Gastroesophageal sphincter (tissue), 3 donors: ENCODE measurements at regions not wholly inside any gene's neighbourhood (a gene's known extent, or its start where the extent isn't known, plus 50 kb on each side); places are given as distances from the start of the nearest gene placed in this dataset.
"Not testable (repeated sequence)": the region's sequence is repeated elsewhere in the genome, so short reads cannot be mapped to it uniquely, and the experiment has no call there.

Experiments
- EP300 ChIP-seq: sonication (generic); formaldehyde crosslinking; IDR thresholded peaks from one replicate; pipeline ENCODE4 v1.6.1; 2017; ENCODE audit warnings: antibody characterized with exemption, mild to moderate bottlenecking
- POLR2A ChIP-seq, 2 donors: fragments of 450-650 bp; IDR thresholded peaks; one replicate each; pipeline ENCODE4 v1.6.1; 2017; ENCODE audit warnings: antibody characterized with exemption in 2 of 2, mild to moderate bottlenecking in 2 of 2, moderate library complexity in 1 of 2
- POLR2AphosphoS5 ChIP-seq: sonication (generic); formaldehyde crosslinking; IDR thresholded peaks from one replicate; pipeline ENCODE4 v1.6.1; 2017; ENCODE audit warnings: antibody characterized with exemption
- TF ChIP-seq, protein P1 (sequence below), 4 experiments: fragments of 200-600 bp in 2 of 4; fragments of 450-650 bp in 2 of 4; sonication (generic) in 1 of 4; IDR thresholded peaks; one replicate each; pipeline ENCODE4 v1.5.1; 2017 to 2019; ENCODE audit warnings: antibody characterized with exemption in 4 of 4, mild to moderate bottlenecking in 2 of 4, moderate library complexity in 2 of 4

GRCh38 chrY:9270351-9270750 lies 66.9 kb upstream of the TSPY4 start:
- TF ChIP-seq, protein P1, sequence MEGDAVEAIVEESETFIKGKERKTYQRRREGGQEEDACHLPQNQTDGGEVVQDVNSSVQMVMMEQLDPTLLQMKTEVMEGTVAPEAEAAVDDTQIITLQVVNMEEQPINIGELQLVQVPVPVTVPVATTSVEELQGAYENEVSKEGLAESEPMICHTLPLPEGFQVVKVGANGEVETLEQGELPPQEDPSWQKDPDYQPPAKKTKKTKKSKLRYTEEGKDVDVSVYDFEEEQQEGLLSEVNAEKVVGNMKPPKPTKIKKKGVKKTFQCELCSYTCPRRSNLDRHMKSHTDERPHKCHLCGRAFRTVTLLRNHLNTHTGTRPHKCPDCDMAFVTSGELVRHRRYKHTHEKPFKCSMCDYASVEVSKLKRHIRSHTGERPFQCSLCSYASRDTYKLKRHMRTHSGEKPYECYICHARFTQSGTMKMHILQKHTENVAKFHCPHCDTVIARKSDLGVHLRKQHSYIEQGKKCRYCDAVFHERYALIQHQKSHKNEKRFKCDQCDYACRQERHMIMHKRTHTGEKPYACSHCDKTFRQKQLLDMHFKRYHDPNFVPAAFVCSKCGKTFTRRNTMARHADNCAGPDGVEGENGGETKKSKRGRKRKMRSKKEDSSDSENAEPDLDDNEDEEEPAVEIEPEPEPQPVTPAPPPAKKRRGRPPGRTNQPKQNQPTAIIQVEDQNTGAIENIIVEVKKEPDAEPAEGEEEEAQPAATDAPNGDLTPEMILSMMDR (IDR thresholded peaks at IDR 0.05): not testable (repeated sequence)
- TF ChIP-seq POLR2A (IDR thresholded peaks at IDR 0.05); EP300; POLR2AphosphoS5: not testable (repeated sequence)
